ENCODE measurements at regions not wholly inside any gene's neighbourhood (a gene's known extent, or its start where the extent isn't known, plus 50 kb on each side); places are given as distances from the start of the nearest gene placed in this dataset.

DNA sequence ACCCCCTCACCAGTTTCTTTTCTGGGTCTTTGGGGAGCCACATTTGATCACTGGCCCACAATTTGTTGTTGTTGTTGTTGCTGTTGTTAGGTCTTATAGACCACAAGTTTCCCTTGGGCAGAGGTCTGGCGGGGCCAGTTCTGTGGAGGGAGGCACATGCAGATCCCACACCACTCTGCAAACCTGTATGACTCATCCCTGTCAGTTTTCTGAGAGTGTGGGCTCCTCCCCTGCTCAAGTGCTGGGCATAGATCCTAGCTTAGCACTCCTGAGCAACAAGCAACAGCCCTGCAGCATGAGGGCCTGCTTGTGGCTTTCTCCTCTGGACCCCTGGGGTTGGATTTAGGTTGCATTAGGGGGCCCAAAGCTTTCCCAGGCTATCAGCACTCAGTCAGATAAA is 411.1 kb upstream of the HTR1E start:
- TF ChIP-seq, protein P1, sequence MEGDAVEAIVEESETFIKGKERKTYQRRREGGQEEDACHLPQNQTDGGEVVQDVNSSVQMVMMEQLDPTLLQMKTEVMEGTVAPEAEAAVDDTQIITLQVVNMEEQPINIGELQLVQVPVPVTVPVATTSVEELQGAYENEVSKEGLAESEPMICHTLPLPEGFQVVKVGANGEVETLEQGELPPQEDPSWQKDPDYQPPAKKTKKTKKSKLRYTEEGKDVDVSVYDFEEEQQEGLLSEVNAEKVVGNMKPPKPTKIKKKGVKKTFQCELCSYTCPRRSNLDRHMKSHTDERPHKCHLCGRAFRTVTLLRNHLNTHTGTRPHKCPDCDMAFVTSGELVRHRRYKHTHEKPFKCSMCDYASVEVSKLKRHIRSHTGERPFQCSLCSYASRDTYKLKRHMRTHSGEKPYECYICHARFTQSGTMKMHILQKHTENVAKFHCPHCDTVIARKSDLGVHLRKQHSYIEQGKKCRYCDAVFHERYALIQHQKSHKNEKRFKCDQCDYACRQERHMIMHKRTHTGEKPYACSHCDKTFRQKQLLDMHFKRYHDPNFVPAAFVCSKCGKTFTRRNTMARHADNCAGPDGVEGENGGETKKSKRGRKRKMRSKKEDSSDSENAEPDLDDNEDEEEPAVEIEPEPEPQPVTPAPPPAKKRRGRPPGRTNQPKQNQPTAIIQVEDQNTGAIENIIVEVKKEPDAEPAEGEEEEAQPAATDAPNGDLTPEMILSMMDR (IDR thresholded peaks at IDR 0.05) = no peak
- TF ChIP-seq POLR2A (IDR thresholded peaks at IDR 0.05) = no peak
